Keratinocyte (primary cell): ENCODE measurements at regions not wholly inside any gene's neighbourhood (a gene's known extent, or its start where the extent isn't known, plus 50 kb on each side); places are given as distances from the start of the nearest gene placed in this dataset.

Experiments used
- DNase-seq: peaks from one replicate; pipeline ENCODE4 v3.0.0-alpha.2; 2011; ENCODE audit warnings: low read depth, missing footprints, low spot score
- FAIRE-seq: peaks from 2 replicates; lab custom pipeline; 2011; peaks lifted over from hg19 to GRCh38; lab: Jason Lieb, UNC
- H2AFZ ChIP-seq: 2 replicates; pipeline ENCODE4 v1.6.0; 2012; ENCODE audit warnings: low read length, control low read depth, inconsistent platforms; ENCODE audit not compliant: control insufficient read depth
- H3K27ac ChIP-seq: 2 replicates; pipeline ENCODE4 v1.5.1; 2011; ENCODE audit warnings: low read length; ENCODE audit not compliant: control insufficient read depth, insufficient read depth
- H3K27me3 ChIP-seq: 3 replicates; pipeline ENCODE4 v1.6.0; 2011; ENCODE audit warnings: low read length; ENCODE audit not compliant: control insufficient read depth, insufficient read depth; ENCODE audit errors: extremely low read depth
- H3K36me3 ChIP-seq, 2 experiments: 2 replicates in 1 of 2; 3 replicates in 1 of 2; pipeline ENCODE4 v1.5.1; 2011; ENCODE audit warnings: low read length in 2 of 2, mild to moderate bottlenecking in 1 of 2; ENCODE audit not compliant: control insufficient read depth in 2 of 2, insufficient read depth in 2 of 2; ENCODE audit errors: extremely low read depth in 1 of 2
- H3K4me1 ChIP-seq: 3 replicates; pipeline ENCODE4 v1.5.1; 2011; ENCODE audit warnings: low read length; ENCODE audit not compliant: control insufficient read depth, insufficient read depth; ENCODE audit errors: extremely low read depth
- H3K4me2 ChIP-seq: 3 replicates; pipeline ENCODE4 v1.6.0; 2011; ENCODE audit warnings: low read depth, low read length; ENCODE audit not compliant: control insufficient read depth, insufficient read depth; ENCODE audit errors: extremely low read depth
- H3K4me3 ChIP-seq, 3 experiments: fragments of 200-600 bp in 1 of 3; sonication (generic) in 1 of 3; 2 replicates in 2 of 3; 3 replicates in 1 of 3; pipeline ENCODE4 v1.5.1; 2011 to 2016; ENCODE audit warnings: low read length in 3 of 3, mild to moderate bottlenecking in 3 of 3, control low read depth in 2 of 3, inconsistent platforms in 1 of 3, low read depth in 1 of 3, mixed read lengths in 1 of 3, mixed run types in 1 of 3, moderate library complexity in 1 of 3; ENCODE audit not compliant: control insufficient read depth in 2 of 3, insufficient read depth in 2 of 3; ENCODE audit errors: extremely low read depth in 1 of 3
- H3K79me2 ChIP-seq: 2 replicates; pipeline ENCODE4 v1.6.0; 2012; ENCODE audit warnings: low read length; ENCODE audit not compliant: control insufficient read depth, insufficient read depth
- H3K9ac ChIP-seq: 3 replicates; pipeline ENCODE4 v1.6.0; 2011; ENCODE audit warnings: low read length; ENCODE audit not compliant: control insufficient read depth, insufficient read depth; ENCODE audit errors: extremely low read depth
- H3K9me1 ChIP-seq: 3 replicates; pipeline ENCODE4 v1.6.0; 2011; ENCODE audit warnings: low read length; ENCODE audit not compliant: control insufficient read depth, insufficient read depth; ENCODE audit errors: extremely low read depth
- H3K9me3 ChIP-seq: 2 replicates; pipeline ENCODE4 v1.5.1; 2012; ENCODE audit warnings: low read depth, low read length; ENCODE audit not compliant: control insufficient read depth
- H4K20me1 ChIP-seq: 3 replicates; pipeline ENCODE4 v1.6.0; 2011; ENCODE audit warnings: low read length; ENCODE audit not compliant: control insufficient read depth, insufficient read depth; ENCODE audit errors: extremely low read depth
- EZH2 ChIP-seq: IDR thresholded peaks from one replicate; pipeline ENCODE4 v1.6.1; 2012; ENCODE audit warnings: inconsistent platforms, mild to moderate bottlenecking, low read length, moderate library complexity
- dilution Hi-C: fragments of 300-500 bp; cut with MboI; formaldehyde crosslinking; loops from one replicate; pipeline ENCODE4 v1.7.0; 2020; ENCODE audit warnings: low sequenced_read_pairs; ENCODE audit not compliant: extremely low pct_ligation_motif_present
- TF ChIP-seq, protein P1 (sequence below), 3 experiments: IDR thresholded peaks in 1 of 3; conservative IDR thresholded peaks in 1 of 3; optimal IDR thresholded peaks in 1 of 3; 2 replicates in 2 of 3; 3 replicates in 1 of 3; pipeline versions ENCODE3 to v1.5.1; 2011; ENCODE audit warnings: low read length in 3 of 3, mild to moderate bottlenecking in 3 of 3, moderate library complexity in 2 of 3, control low read depth in 1 of 3, inconsistent platforms in 1 of 3; ENCODE audit not compliant: insufficient read depth in 2 of 3; ENCODE audit errors: extremely low read depth in 1 of 3

DNA sequence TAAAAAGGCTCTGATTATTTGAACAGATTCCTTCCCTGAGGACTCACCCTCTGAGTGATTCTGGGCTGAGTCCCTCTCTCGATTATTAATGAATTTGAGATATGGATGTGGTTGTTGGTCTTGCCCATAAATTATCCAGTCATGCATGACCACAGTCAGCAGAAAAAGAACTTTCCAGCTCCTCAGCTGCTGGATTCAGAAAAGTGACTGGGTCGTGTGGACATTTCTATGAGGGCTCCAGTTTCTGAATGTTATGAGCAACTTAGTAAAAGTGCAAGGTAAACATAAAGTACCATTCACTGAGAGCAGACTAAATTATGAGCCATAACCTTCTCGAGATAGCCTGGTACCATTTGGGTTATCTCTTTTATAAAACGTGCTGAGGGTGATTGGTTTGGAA, 100.1 kb upstream of the CLDN10 start:
- Histone ChIP-seq H3K4me1 (no peaks in the 10 kb centered on the region), H3K79me2 (no peaks in the 10 kb centered on the region), H3K36me3 (no peaks in the 10 kb centered on the region), H3K27ac (no peak overlapping the region), H3K9me3 (no peaks in the 10 kb centered on the region), H2AFZ (no peak overlapping the region), H3K4me3 (no peak overlapping the region), H4K20me1 (no peaks in the 10 kb centered on the region), H3K9me1 (no peaks in the 10 kb centered on the region), H3K9ac (no peak overlapping the region), H3K27me3 (no peaks in the 10 kb centered on the region), H3K4me2 (no peak overlapping the region)
- TF ChIP-seq, protein P1, sequence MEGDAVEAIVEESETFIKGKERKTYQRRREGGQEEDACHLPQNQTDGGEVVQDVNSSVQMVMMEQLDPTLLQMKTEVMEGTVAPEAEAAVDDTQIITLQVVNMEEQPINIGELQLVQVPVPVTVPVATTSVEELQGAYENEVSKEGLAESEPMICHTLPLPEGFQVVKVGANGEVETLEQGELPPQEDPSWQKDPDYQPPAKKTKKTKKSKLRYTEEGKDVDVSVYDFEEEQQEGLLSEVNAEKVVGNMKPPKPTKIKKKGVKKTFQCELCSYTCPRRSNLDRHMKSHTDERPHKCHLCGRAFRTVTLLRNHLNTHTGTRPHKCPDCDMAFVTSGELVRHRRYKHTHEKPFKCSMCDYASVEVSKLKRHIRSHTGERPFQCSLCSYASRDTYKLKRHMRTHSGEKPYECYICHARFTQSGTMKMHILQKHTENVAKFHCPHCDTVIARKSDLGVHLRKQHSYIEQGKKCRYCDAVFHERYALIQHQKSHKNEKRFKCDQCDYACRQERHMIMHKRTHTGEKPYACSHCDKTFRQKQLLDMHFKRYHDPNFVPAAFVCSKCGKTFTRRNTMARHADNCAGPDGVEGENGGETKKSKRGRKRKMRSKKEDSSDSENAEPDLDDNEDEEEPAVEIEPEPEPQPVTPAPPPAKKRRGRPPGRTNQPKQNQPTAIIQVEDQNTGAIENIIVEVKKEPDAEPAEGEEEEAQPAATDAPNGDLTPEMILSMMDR (optimal IDR thresholded peaks at IDR 0.05 in 1 of 3, IDR thresholded peaks at IDR 0.05 in 1 of 3, conservative IDR thresholded peaks at IDR 0.05 in 1 of 3; ENCODE audit: extremely low read depth in 1 of 3, insufficient read depth in 2 of 3, low read length in 3 of 3): no peak
- TF ChIP-seq EZH2: no peak
- dilution Hi-C loops: no loop called here
- FAIRE-seq (no peak), DNase-seq (no peak)

DNA sequence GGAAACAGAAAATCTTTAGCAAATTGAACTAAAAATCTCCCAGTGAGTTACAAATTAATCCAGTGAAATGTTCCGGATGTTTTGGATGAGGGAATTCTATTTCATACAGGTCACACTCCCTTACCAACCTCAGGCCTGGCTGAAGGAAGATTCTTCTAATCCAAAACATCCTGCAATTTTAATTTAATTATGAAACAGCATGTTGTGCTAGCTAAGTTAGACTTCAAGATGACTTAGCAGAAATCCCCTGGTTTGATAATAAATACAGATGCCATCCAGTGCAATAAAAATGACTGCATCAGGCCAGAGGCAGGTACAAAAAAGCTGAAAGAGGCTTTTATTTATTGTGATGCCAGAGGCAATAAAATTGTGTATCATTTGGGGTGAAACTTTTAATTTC, 96.7 kb upstream of the CLDN10 start:
- no peaks in the 10 kb centered on the region for H3K4me1 ChIP-seq
- TF ChIP-seq, protein P1 (optimal IDR thresholded peaks at IDR 0.05 in 1 of 3, IDR thresholded peaks at IDR 0.05 in 1 of 3, conservative IDR thresholded peaks at IDR 0.05 in 1 of 3; ENCODE audit: extremely low read depth in 1 of 3, insufficient read depth in 2 of 3, low read length in 3 of 3): no peak
- TF ChIP-seq EZH2: no peak
- H3K27ac ChIP-seq: no peak overlapping the region
- no peaks in the 10 kb centered on the region for H3K9me3 ChIP-seq
- FAIRE-seq (no peak), DNase-seq (no peak)
- no peaks in the 10 kb centered on the region for H3K79me2 ChIP-seq
- H2AFZ ChIP-seq: no peak overlapping the region
- H3K9ac ChIP-seq: no peak overlapping the region
- H3K4me2 ChIP-seq: no peak overlapping the region
- dilution Hi-C loops: no loop called here
- no peak overlapping the region for H3K4me3 ChIP-seq
- no peaks in the 10 kb centered on the region for H4K20me1 ChIP-seq
- H3K27me3 ChIP-seq: no peaks in the 10 kb centered on the region
- H3K36me3 ChIP-seq: no peaks in the 10 kb centered on the region
- H3K9me1 ChIP-seq: no peaks in the 10 kb centered on the region
